HCT116 (cell line): ENCODE measurements at regions not wholly inside any gene's neighbourhood (a gene's known extent, or its start where the extent isn't known, plus 50 kb on each side); places are given as distances from the start of the nearest gene placed in this dataset.

Experiments used
- POLR2A ChIP-seq: IDR thresholded peaks from 2 replicates; pipeline ENCODE4 v1.7.0; 2011; ENCODE audit warnings: borderline replicate concordance; ENCODE audit not compliant: insufficient read depth, insufficient read length; ENCODE audit errors: extremely low read depth
- POLR2AphosphoS5 ChIP-seq: IDR thresholded peaks from 2 replicates; pipeline ENCODE4 v1.6.1; 2011; ENCODE audit warnings: mild to moderate bottlenecking, low read depth, low read length, moderate library complexity
- SP1 ChIP-seq: IDR thresholded peaks from 2 replicates; pipeline ENCODE4 v1.6.1; 2012; ENCODE audit warnings: low read depth
- YY1 ChIP-seq: IDR thresholded peaks from 2 replicates; pipeline ENCODE4 v1.6.1; 2011; ENCODE audit warnings: low read length, low read depth, moderate library complexity, mild to moderate bottlenecking; ENCODE audit not compliant: insufficient replicate concordance; ENCODE audit errors: extremely low read depth
- ZNF274 ChIP-seq: fragments of 200-500 bp; sonication (Bioruptor generic); IDR thresholded peaks from 2 replicates; pipeline ENCODE4 v1.6.1; 2014; ENCODE audit warnings: mild to moderate bottlenecking, low read depth, low read length, inconsistent platforms
- TF ChIP-seq, protein P1 (sequence below), 3 experiments: fragments of 200-600 bp in 1 of 3; sonication (generic) in 1 of 3; IDR thresholded peaks in 2 of 3; conservative IDR thresholded peaks in 1 of 3; 2 replicates each; pipeline ENCODE4 v1.5.1; 2012 to 2017; ENCODE audit warnings: low read depth in 2 of 3, low read length in 2 of 3, antibody characterized with exemption in 1 of 3, borderline replicate concordance in 1 of 3, control low read depth in 1 of 3, mild to moderate bottlenecking in 1 of 3, mixed read lengths in 1 of 3, mixed run types in 1 of 3, moderate library complexity in 1 of 3; ENCODE audit not compliant: insufficient read depth in 1 of 3
- TF ChIP-seq, protein P2 (sequence below): IDR thresholded peaks from 2 replicates; pipeline ENCODE4 v1.6.1; 2012

DNA sequence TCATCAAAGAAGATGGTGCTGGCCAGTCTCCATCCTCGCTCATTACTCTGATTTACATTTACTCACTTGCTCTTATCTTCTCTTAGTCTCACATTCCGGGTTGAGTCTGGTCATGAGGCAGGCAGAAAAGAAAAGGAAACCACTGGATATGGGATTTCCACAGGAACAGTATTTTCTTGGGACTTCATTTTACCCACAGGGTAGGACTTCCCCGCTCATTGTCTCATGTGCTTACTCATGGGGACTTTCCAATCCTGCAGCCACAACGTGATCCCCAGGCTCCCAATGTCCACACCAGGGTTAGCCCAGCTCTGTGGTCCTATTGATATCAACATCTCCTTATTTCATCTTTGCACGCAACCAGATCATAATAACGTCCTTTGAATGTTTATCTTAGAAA lies 373.8 kb downstream of the TMEM182 start:
- TF ChIP-seq, protein P1, sequence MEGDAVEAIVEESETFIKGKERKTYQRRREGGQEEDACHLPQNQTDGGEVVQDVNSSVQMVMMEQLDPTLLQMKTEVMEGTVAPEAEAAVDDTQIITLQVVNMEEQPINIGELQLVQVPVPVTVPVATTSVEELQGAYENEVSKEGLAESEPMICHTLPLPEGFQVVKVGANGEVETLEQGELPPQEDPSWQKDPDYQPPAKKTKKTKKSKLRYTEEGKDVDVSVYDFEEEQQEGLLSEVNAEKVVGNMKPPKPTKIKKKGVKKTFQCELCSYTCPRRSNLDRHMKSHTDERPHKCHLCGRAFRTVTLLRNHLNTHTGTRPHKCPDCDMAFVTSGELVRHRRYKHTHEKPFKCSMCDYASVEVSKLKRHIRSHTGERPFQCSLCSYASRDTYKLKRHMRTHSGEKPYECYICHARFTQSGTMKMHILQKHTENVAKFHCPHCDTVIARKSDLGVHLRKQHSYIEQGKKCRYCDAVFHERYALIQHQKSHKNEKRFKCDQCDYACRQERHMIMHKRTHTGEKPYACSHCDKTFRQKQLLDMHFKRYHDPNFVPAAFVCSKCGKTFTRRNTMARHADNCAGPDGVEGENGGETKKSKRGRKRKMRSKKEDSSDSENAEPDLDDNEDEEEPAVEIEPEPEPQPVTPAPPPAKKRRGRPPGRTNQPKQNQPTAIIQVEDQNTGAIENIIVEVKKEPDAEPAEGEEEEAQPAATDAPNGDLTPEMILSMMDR (IDR thresholded peaks at IDR 0.05 in 2 of 3, conservative IDR thresholded peaks at IDR 0.05 in 1 of 3; ENCODE audit: borderline replicate concordance in 1 of 3, insufficient read depth in 1 of 3, low read depth in 2 of 3, low read length in 2 of 3): no peak
- TF ChIP-seq SP1 (no peak), POLR2A (no peak), POLR2AphosphoS5 (no peak), YY1 (no peak), ZNF274 (no peak)
- TF ChIP-seq, protein P2, sequence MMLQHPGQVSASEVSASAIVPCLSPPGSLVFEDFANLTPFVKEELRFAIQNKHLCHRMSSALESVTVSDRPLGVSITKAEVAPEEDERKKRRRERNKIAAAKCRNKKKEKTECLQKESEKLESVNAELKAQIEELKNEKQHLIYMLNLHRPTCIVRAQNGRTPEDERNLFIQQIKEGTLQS: no peak
